DND-41 (cell line): ENCODE measurements at regions not wholly inside any gene's neighbourhood (a gene's known extent, or its start where the extent isn't known, plus 50 kb on each side); places are given as distances from the start of the nearest gene placed in this dataset.
"Not testable (repeated sequence)": the region's sequence is repeated elsewhere in the genome, so short reads cannot be mapped to it uniquely, and the experiment has no call there.

Experiments used
- ATAC-seq: fragments of 200-7000 bp; cut with Tn5 transposase; 3 replicates; pipeline ENCODE4 v1.9.1; 2021; ENCODE audit warnings: low read depth; ENCODE audit not compliant: insufficient read depth
- DNase-seq: peaks from one replicate; pipeline ENCODE4 v3.0.0-alpha.2; 2020
- H2AFZ ChIP-seq: 2 replicates; pipeline ENCODE4 v1.6.0; 2012; ENCODE audit warnings: low read depth, low read length
- H3K27ac ChIP-seq: 2 replicates; pipeline ENCODE4 v1.5.1; 2012; ENCODE audit warnings: low read length, inconsistent platforms
- H3K27me3 ChIP-seq: fragments of 200-600 bp; sonication (generic); 2 replicates; pipeline ENCODE4 v1.6.0; 2012; ENCODE audit warnings: low read length, mild to moderate bottlenecking, inconsistent platforms; ENCODE audit not compliant: insufficient read depth, poor library complexity
- H3K36me3 ChIP-seq: 2 replicates; pipeline ENCODE4 v1.5.1; 2012; ENCODE audit warnings: low read length, inconsistent platforms; ENCODE audit not compliant: insufficient read depth
- H3K4me1 ChIP-seq: 2 replicates; pipeline ENCODE4 v1.5.1; 2012; ENCODE audit warnings: mild to moderate bottlenecking, low read length; ENCODE audit not compliant: insufficient read depth
- H3K4me2 ChIP-seq: 2 replicates; pipeline ENCODE4 v1.6.0; 2012; ENCODE audit warnings: mild to moderate bottlenecking, moderate library complexity, low read length, inconsistent platforms; ENCODE audit not compliant: insufficient read depth
- H3K4me3 ChIP-seq, 2 experiments: fragments of 200-600 bp in 1 of 2; shearing (Covaris generic) in 1 of 2; 2 replicates each; pipeline ENCODE4 v1.5.1; 2012 to 2016; ENCODE audit warnings: inconsistent platforms in 2 of 2, low read length in 2 of 2, mild to moderate bottlenecking in 2 of 2, low read depth in 1 of 2, moderate library complexity in 1 of 2
- H3K79me2 ChIP-seq: 2 replicates; pipeline ENCODE4 v1.6.0; 2012; ENCODE audit warnings: low read length, inconsistent platforms; ENCODE audit not compliant: insufficient read depth
- H3K9ac ChIP-seq: 2 replicates; pipeline ENCODE4 v1.6.0; 2012; ENCODE audit warnings: low read depth, mild to moderate bottlenecking, inconsistent platforms, low read length, moderate library complexity
- H3K9me3 ChIP-seq: 2 replicates; pipeline ENCODE4 v1.5.1; 2012; ENCODE audit warnings: low read length, moderate library complexity, mild to moderate bottlenecking, inconsistent platforms; ENCODE audit not compliant: insufficient read depth, severe bottlenecking
- H4K20me1 ChIP-seq: 2 replicates; pipeline ENCODE4 v1.6.0; 2012; ENCODE audit warnings: low read length; ENCODE audit not compliant: insufficient read depth
- CTCF ChIP-seq: IDR thresholded peaks from 2 replicates; pipeline ENCODE4 v1.5.1; 2012; ENCODE audit warnings: borderline replicate concordance, low read length, moderate library complexity, mild to moderate bottlenecking; ENCODE audit not compliant: poor library complexity, severe bottlenecking; ENCODE audit errors: extremely low read depth
- EZH2 ChIP-seq: IDR thresholded peaks from 3 replicates; pipeline ENCODE4 v1.6.1; 2012; ENCODE audit warnings: borderline replicate concordance, low read depth, mild to moderate bottlenecking, moderate library complexity, low read length, inconsistent platforms; ENCODE audit not compliant: severe bottlenecking

- Histone ChIP-seq H3K9ac (no peak overlapping the region), H3K27me3 (no peaks in the 10 kb centered on the region), H3K36me3 (no peaks in the 10 kb centered on the region; the same call in 1 of the 2 replicates), H4K20me1 (no peaks in the 10 kb centered on the region), H2AFZ (no peak overlapping the region), H3K4me2 (no peak overlapping the region), H3K4me1 (peaks cover 12% of the 10 kb centered on the region), H3K27ac (no peak overlapping the region), H3K4me3 (no peak overlapping the region), H3K79me2 (no peaks in the 10 kb centered on the region), H3K9me3 (peaks cover 5% of the 10 kb centered on the region)
- ATAC-seq (no peak), DNase-seq (no peak)
- no peak for TF ChIP-seq CTCF
- no peak for TF ChIP-seq EZH2
These were observed 432.0 kb upstream of the TBL1XR1 start for GRCh38 chr3:177629276-177629675.

- no peak for TF ChIP-seq EZH2
- TF ChIP-seq CTCF, result no peak
- Histone ChIP-seq H3K27ac (no peak overlapping the region), H3K9ac (no peak overlapping the region), H3K4me2 (no peak overlapping the region), H3K4me3 (no peak overlapping the region), H3K4me1 (peaks cover 1% of the 10 kb centered on the region; the same call in 1 of the 2 replicates), H2AFZ (no peak overlapping the region), H3K9me3 (no peaks in the 10 kb centered on the region), H3K27me3 (no peaks in the 10 kb centered on the region), H3K79me2 (no peaks in the 10 kb centered on the region), H3K36me3 (no peaks in the 10 kb centered on the region), H4K20me1 (no peaks in the 10 kb centered on the region)
- ATAC-seq (no peak), DNase-seq (no peak)
These were observed 436.5 kb upstream of the TBL1XR1 start for GRCh38 chr3:177633671-177634207.

- not testable (repeated sequence) for H2AFZ ChIP-seq, H3K9ac ChIP-seq, H3K27ac ChIP-seq, DNase-seq, H3K4me3 ChIP-seq, H3K4me2 ChIP-seq, H3K36me3 ChIP-seq, H4K20me1 ChIP-seq, H3K27me3 ChIP-seq, H3K79me2 ChIP-seq, ATAC-seq, H3K4me1 ChIP-seq, H3K9me3 ChIP-seq
These were observed 438.4 kb upstream of the TBL1XR1 start for GRCh38 chr3:177635601-177636106.

- H3K9ac ChIP-seq, result peak overlapping the region; percentile 61; the same call in 1 of the 2 replicates
- H4K20me1 ChIP-seq, result no peaks in the 10 kb centered on the region
- DNase-seq (peak; percentile 56), ATAC-seq (no peak)
- no peaks in the 10 kb centered on the region for H3K79me2 ChIP-seq
- TF ChIP-seq EZH2 (no peak), CTCF (peak; percentile 59)
- H3K4me2 ChIP-seq, result 0 out of 2 replicates have a peak overlapping the region, but pooled peaks have one; percentile 66
- no peaks in the 10 kb centered on the region for H3K27me3 ChIP-seq
- peak overlapping the region; percentile 48 for H2AFZ ChIP-seq
- no peaks in the 10 kb centered on the region for H3K9me3 ChIP-seq
- no peaks in the 10 kb centered on the region for H3K36me3 ChIP-seq
- no peak overlapping the region for H3K4me3 ChIP-seq
- peak overlapping the region; percentile 99 for H3K27ac ChIP-seq
- peaks cover 45% of the 10 kb centered on the region for H3K4me1 ChIP-seq
These were observed 443.2 kb upstream of the TBL1XR1 start for GRCh38 chr3:177640319-177640965.
